ENCODE measurements at regions not wholly inside any gene's neighbourhood (a gene's known extent, or its start where the extent isn't known, plus 50 kb on each side); places are given as distances from the start of the nearest gene placed in this dataset.

DNA sequence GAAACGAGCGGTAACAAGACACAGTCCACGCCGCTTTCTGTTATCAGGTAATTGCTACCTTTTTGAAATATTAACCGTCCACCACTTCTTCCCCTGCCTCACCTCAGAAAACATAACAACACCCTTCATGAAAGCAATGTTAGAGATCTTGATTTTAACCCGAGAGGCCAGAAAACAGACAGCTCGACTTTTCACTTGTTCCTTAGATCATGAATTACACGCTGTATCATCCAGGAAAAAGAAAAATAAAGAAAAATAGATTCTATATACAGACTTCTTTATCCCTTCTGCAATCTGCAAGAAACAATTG lies 957.1 kb upstream of the SOX9 start:
- no peak for TF ChIP-seq TAF1 (IDR thresholded peaks at IDR 0.05; ENCODE audit: low read depth, low read length)
- TF ChIP-seq POLR2A (IDR thresholded peaks at IDR 0.05; ENCODE audit: low read depth, low read length): no peak
- no peak for TF ChIP-seq POLR2AphosphoS5 (IDR thresholded peaks at IDR 0.05; ENCODE audit: low read depth, low read length)
- no peak for TF ChIP-seq PAX5 (IDR thresholded peaks at IDR 0.05; ENCODE audit: insufficient read depth, low read length, severe bottlenecking)
- TF ChIP-seq POU2F2 (IDR thresholded peaks at IDR 0.05; ENCODE audit: low read depth, low read length): no peak
- no peak for TF ChIP-seq SPI1 (IDR thresholded peaks at IDR 0.05; ENCODE audit: low read depth, low read length)
